Right atrium auricular region (tissue), 2 donors: ENCODE measurements at regions not wholly inside any gene's neighbourhood (a gene's known extent, or its start where the extent isn't known, plus 50 kb on each side); places are given as distances from the start of the nearest gene placed in this dataset.

Source experiments
- DNase-seq: peaks from one replicate; pipeline ENCODE4 v3.0.0-alpha.2; 2019; ENCODE audit warnings: low spot score
- H3K27ac ChIP-seq, 2 donors: fragments of 200-600 bp; sonication (generic); 1 replicate in 1 of 2; 2 replicates in 1 of 2; pipeline ENCODE4 v1.5.1; 2016 to 2019
- H3K27me3 ChIP-seq, 2 donors: fragments of 200-600 bp; sonication (generic); one replicate each; pipeline versions ENCODE4 v1.5.1 to v1.6.0; 2017 to 2019
- H3K36me3 ChIP-seq: fragments of 200-600 bp; sonication (generic); one replicate; pipeline ENCODE4 v1.5.1; 2016
- H3K4me1 ChIP-seq, 2 donors: fragments of 200-600 bp; sonication (generic); one replicate each; pipeline versions ENCODE4 v1.5.1 to v1.6.0; 2017 to 2019
- H3K4me3 ChIP-seq, 2 donors: fragments of 200-600 bp; sonication (generic); 1 replicate in 1 of 2; 2 replicates in 1 of 2; pipeline ENCODE4 v1.5.1; 2017 to 2019; ENCODE audit warnings: mild to moderate bottlenecking in 1 of 2, moderate library complexity in 1 of 2
- H3K9me3 ChIP-seq, 2 donors: fragments of 200-600 bp; sonication (generic); one replicate each; pipeline ENCODE4 v1.5.1; 2019
- TF ChIP-seq, protein P1 (sequence below), 2 donors: fragments of 200-600 bp; sonication (generic); IDR thresholded peaks; one replicate each; pipeline ENCODE4 v1.5.1; 2019; ENCODE audit warnings: antibody characterized with exemption in 2 of 2

DNA sequence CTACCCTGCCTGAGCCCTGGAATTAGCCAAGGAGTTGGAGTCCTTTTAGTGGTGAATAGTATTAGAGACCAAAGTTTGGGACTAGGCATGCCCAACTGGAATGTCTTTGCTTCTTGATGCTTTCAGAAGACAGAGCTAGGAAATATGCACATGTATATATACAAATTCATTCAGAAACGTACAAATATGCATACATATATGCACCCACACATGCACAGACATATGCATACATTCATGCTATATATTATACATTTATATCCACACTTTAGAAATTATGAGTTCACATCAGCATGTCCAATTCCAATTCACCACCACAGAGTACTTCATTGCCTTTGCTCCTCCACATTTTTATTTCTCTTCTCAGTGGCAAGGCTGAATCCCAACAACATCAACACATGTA, 398.3 kb upstream of the MPDZ start:
- Histone ChIP-seq H3K36me3 (no peaks in the 10 kb centered on the region), H3K4me3 (no peak overlapping the region), H3K9me3 (no peaks in the 10 kb centered on the region), H3K4me1 (peaks cover 0 to 8% of the 10 kb centered on the region in 2 donors), H3K27ac (no peak overlapping the region), H3K27me3 (no peaks in the 10 kb centered on the region)
- TF ChIP-seq, protein P1, sequence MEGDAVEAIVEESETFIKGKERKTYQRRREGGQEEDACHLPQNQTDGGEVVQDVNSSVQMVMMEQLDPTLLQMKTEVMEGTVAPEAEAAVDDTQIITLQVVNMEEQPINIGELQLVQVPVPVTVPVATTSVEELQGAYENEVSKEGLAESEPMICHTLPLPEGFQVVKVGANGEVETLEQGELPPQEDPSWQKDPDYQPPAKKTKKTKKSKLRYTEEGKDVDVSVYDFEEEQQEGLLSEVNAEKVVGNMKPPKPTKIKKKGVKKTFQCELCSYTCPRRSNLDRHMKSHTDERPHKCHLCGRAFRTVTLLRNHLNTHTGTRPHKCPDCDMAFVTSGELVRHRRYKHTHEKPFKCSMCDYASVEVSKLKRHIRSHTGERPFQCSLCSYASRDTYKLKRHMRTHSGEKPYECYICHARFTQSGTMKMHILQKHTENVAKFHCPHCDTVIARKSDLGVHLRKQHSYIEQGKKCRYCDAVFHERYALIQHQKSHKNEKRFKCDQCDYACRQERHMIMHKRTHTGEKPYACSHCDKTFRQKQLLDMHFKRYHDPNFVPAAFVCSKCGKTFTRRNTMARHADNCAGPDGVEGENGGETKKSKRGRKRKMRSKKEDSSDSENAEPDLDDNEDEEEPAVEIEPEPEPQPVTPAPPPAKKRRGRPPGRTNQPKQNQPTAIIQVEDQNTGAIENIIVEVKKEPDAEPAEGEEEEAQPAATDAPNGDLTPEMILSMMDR (IDR thresholded peaks at IDR 0.05), result no peak
- no peak for DNase-seq

DNA sequence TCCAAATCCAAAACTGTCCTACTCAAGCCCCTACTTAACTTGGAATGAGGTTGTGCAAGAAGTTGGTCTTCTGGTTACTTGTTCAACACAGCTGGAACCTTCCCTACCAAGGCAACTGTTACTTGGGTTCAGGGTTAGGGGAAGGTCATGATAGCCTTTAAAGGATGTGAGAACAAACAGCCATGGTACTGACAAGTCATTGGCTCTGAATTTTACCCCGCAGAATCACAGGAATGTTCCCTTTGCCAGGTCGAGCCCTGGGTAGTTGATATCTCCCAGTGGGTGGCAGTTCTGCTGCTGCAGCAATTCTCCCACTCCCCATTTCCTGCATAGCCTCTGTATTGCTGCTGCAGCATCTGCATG, 396.1 kb upstream of the MPDZ start:
- no peak overlapping the region for H3K27ac ChIP-seq
- TF ChIP-seq, protein P1 (IDR thresholded peaks at IDR 0.05), result no peak

DNA sequence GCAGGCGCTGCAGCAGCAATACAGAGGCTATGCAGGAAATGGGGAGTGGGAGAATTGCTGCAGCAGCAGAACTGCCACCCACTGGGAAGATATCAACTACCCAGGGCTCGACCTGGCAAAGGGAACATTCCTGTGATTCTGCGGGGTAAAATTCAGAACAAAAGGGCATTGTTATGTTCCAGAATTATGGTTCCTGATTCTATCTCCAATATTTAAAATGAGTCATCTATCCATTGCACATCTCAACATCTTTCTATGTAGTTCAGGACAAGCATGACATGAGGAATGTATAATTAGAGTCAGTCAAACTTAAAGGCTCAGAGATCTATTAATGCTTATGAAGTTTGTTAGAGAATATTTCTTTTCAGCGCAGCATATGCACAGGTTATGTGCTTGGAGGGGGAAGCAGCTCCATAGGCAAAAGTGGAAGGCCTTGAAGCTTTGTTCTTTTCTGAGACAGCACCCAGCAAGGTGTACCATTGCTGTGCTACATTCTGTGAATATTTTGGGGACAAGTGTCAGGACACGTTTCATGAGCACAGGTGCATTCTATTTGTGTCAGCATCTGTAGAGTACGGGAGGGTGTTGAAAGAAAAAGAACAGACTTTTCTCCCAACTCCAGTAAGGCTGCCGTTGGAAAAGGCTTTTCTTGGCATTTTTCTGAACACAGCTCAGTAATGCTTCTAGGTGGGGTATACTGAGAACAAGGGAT, 395.6 kb upstream of the MPDZ start:
- H3K27me3 ChIP-seq, result no peaks in the 10 kb centered on the region
- H3K4me1 ChIP-seq, result peaks cover 0 to 8% of the 10 kb centered on the region in 2 donors
- H3K27ac ChIP-seq, result no peak overlapping the region
- no peaks in the 10 kb centered on the region for H3K36me3 ChIP-seq
- H3K4me3 ChIP-seq, result no peak overlapping the region
- DNase-seq, result no peak
- TF ChIP-seq, protein P1 (IDR thresholded peaks at IDR 0.05), result no peak
- no peaks in the 10 kb centered on the region for H3K9me3 ChIP-seq

More for the DNA sequence above, 396.1 kb upstream of the MPDZ start:
- no peaks in the 10 kb centered on the region for H3K27me3 ChIP-seq
- H3K9me3 ChIP-seq, result no peaks in the 10 kb centered on the region
- no peak for DNase-seq
- H3K36me3 ChIP-seq, result no peaks in the 10 kb centered on the region
- H3K4me1 ChIP-seq, result peaks cover 0 to 8% of the 10 kb centered on the region in 2 donors
- no peak overlapping the region for H3K4me3 ChIP-seq

DNA sequence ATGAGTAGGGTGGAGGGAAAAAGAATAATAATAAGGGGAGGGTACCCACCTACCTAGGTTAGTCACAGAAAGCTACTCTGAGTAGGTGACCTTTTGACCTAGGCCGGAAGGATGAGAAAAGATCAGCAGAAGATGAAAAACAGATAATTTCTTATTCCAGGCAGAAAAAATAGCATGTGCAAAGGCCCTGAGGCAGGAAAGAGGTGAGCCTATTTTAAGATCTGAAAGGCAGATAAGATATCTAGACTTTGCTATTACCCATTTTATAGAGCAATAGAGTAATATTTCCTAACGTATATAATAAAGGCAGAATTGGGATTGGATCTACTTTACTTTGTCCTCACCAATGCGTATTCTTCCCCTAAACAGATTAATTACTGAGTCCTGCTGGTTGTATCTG, 393.9 kb upstream of the MPDZ start:
- Histone ChIP-seq H3K9me3 (peaks cover 0 to 8% of the 10 kb centered on the region in 2 donors), H3K4me1 (peaks cover 0 to 8% of the 10 kb centered on the region in 2 donors), H3K36me3 (no peaks in the 10 kb centered on the region), H3K27ac (no peak overlapping the region), H3K27me3 (no peaks in the 10 kb centered on the region), H3K4me3 (no peak overlapping the region)
- TF ChIP-seq, protein P1 (IDR thresholded peaks at IDR 0.05), result no peak
- no peak for DNase-seq

DNA sequence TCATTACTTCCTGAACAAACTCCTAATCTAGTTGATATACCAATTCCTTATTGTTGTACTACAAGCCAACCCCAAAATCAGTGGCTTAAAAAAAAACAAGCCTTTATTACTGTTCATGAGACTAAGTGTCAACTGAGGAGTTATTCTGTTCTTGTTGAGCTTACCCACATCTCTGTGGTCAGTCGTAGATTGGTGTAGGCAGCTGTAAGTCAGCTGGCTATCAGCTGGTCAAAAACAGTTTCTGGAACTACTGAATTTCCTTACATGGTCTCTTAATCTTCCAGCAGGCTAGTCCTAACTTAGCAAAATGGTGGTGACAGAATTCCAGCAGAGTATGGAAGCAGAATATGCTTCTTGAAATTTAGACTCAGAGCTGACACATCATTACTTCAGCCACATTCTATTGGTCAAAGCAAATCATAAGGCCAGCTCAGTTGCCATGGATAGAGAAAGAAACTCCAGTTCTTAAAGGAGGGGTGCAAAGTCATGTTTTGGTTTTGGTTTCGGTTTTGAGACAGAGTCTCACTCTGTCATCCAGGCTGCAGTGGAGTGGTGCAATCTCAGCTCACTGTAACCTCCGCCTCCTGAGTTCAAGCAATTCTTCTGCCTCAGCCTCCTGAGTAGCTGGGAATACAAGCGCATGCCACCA, 386.1 kb upstream of the MPDZ start:
- peaks cover 0 to 8% of the 10 kb centered on the region in 2 donors for H3K9me3 ChIP-seq
- no peak overlapping the region for H3K4me3 ChIP-seq
- H3K4me1 ChIP-seq, result no peaks in the 10 kb centered on the region
- no peak for DNase-seq
- TF ChIP-seq, protein P1 (IDR thresholded peaks at IDR 0.05), result no peak
- H3K27me3 ChIP-seq, result no peaks in the 10 kb centered on the region
- no peaks in the 10 kb centered on the region for H3K36me3 ChIP-seq
- no peak overlapping the region for H3K27ac ChIP-seq
